Parathyroid adenoma (tissue), 2 donors: ENCODE measurements at regions not wholly inside any gene's neighbourhood (a gene's known extent, or its start where the extent isn't known, plus 50 kb on each side); places are given as distances from the start of the nearest gene placed in this dataset.

Experiments
- H2AFZ ChIP-seq: fragments of 300-600 bp; sonication (generic); one replicate; pipeline ENCODE4 v1.7.0; 2017; ENCODE audit warnings: antibody characterized with exemption, mild to moderate bottlenecking
- H3K27ac ChIP-seq: fragments of 300-600 bp; sonication (generic); one replicate; pipeline ENCODE4 v1.7.0; 2017
- H3K27me3 ChIP-seq: fragments of 300-600 bp; sonication (generic); one replicate; pipeline ENCODE4 v1.7.0; 2017; ENCODE audit warnings: low read length; ENCODE audit not compliant: control insufficient read depth, insufficient read depth
- H3K36me3 ChIP-seq: fragments of 300-600 bp; sonication (generic); one replicate; pipeline ENCODE4 v1.7.0; 2017; ENCODE audit warnings: low read length; ENCODE audit not compliant: control insufficient read depth, insufficient read depth
- H3K4me1 ChIP-seq: fragments of 300-600 bp; sonication (generic); one replicate; pipeline ENCODE4 v1.7.0; 2017; ENCODE audit warnings: control low read depth
- H3K4me2 ChIP-seq: fragments of 300-600 bp; sonication (generic); one replicate; pipeline ENCODE4 v1.7.0; 2017; ENCODE audit warnings: low read length
- H3K4me3 ChIP-seq: fragments of 300-600 bp; sonication (generic); one replicate; pipeline ENCODE4 v1.7.0; 2017; ENCODE audit warnings: low read depth, low read length
- H3K79me2 ChIP-seq: fragments of 300-600 bp; sonication (generic); one replicate; pipeline ENCODE4 v1.7.0; 2017; ENCODE audit warnings: control low read depth
- H3K9ac ChIP-seq: fragments of 300-600 bp; sonication (generic); one replicate; pipeline ENCODE4 v1.7.0; 2017; ENCODE audit warnings: mild to moderate bottlenecking
- H3K9me3 ChIP-seq: fragments of 300-600 bp; sonication (generic); one replicate; pipeline ENCODE4 v1.7.0; 2017; ENCODE audit warnings: low read length; ENCODE audit not compliant: control insufficient read depth
- CTCF ChIP-seq: fragments of 300-600 bp; sonication (generic); IDR thresholded peaks from one replicate; pipeline ENCODE4 v1.7.0; 2017; ENCODE audit warnings: antibody characterized with exemption, mild to moderate bottlenecking
- donor health status: primary hyperparathyroidism.

DNA sequence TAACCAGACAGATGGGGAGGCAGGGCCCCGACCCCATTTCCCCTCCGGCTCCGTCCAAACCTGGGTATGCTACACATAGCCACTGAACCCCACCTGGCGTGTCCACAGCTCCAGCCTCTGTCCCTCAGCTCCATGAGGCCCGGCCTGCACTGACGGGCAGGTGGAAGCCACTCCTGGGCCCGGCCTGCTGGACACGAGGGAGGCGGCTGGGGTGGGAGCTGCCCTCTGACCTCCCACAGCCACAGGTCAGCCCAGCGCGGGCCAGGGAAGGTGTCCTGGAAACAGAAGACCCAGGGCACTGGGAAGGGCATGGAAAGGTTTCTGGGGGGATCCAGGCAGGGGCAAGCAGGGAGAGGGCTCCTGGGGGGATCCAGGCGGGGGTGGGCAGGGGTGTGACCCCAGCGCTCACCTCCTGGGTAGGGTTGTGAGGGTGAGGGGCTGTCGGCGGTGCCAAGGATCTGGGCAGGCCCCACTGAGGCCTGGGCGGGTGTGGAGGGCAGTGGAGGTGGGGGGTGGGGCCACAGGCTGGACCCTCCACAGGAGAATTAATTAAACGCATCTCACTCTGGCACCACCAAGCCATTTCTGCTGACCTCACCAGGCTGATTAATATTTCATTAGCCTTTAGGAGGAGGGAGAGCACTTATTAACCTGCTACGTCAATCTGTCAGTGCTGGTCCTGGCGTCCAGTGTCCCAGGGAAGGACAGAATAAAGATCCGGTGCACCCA lies 108.9 kb downstream of the UNCX start:
- no peaks in the 10 kb centered on the region for H3K27me3 ChIP-seq

DNA sequence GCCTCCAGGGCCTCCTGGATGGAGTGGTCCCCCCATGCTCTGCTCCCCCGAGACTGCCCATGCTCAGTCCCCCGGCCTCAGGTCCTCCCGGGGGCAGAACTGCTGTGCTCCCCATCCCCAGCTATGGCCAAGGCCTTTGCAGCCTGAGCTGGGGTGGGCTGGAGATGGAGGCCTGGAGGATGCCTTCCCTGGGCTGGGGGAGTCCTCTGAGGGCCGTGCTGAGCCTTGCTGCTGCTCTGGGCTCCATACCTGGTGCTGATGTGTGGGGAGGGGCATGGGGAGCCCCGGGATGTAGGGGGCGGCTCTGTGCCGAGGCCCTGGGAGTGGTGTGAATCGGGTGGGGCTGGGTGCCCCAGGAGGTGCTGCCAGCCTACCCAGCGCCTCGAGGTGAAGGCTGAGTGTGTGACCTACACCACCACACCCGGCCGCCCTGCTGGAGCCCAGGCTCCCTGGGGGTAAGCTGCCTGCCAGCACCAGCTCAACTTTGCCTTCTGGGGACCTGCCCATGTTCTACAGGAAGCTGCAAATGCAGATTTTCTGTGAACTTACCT lies 109.5 kb downstream of the UNCX start:
- Histone ChIP-seq H2AFZ (no peak overlapping the region), H3K27me3 (no peaks in the 10 kb centered on the region), H3K9me3 (no peaks in the 10 kb centered on the region), H3K4me1 (no peaks in the 10 kb centered on the region), H3K9ac (no peak overlapping the region), H3K36me3 (no peaks in the 10 kb centered on the region), H3K79me2 (no peaks in the 10 kb centered on the region), H3K27ac (no peak overlapping the region), H3K4me2 (no peak overlapping the region), H3K4me3 (no peak overlapping the region)
- no peak for TF ChIP-seq CTCF

More for the DNA sequence above, 108.9 kb downstream of the UNCX start:
- Histone ChIP-seq H3K4me2 (no peak overlapping the region), H3K9me3 (no peaks in the 10 kb centered on the region), H3K9ac (no peak overlapping the region), H3K4me1 (no peaks in the 10 kb centered on the region), H3K36me3 (no peaks in the 10 kb centered on the region), H3K4me3 (no peak overlapping the region), H3K27ac (no peak overlapping the region), H2AFZ (no peak overlapping the region), H3K79me2 (no peaks in the 10 kb centered on the region)
- TF ChIP-seq CTCF, result no peak

DNA sequence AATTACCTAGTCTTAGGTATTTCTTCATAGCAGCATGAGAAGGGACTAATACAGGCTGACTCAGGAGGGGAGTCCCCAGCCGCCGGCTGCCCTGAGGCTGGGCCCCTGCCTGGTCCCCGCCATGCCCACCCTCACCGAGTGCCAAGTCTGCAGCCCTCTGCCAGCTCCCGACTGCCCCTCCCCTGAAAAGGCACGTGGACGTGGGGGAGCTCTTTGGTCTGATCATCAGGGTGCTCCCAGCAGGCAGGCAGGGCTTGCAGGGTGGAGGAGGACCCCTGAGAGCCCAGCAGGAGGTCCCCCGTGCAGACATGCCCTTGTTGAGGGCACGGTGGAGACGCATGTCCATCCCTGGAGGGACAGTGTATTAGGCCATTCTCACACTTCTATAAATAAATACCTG lies 110.9 kb downstream of the UNCX start:
- no peak for TF ChIP-seq CTCF
- no peak overlapping the region for H3K4me3 ChIP-seq
- H3K9ac ChIP-seq, result no peak overlapping the region
- no peaks in the 10 kb centered on the region for H3K9me3 ChIP-seq
- H3K79me2 ChIP-seq, result no peaks in the 10 kb centered on the region
- H3K27ac ChIP-seq, result no peak overlapping the region
- H3K4me1 ChIP-seq, result no peaks in the 10 kb centered on the region
- no peak overlapping the region for H3K4me2 ChIP-seq
- no peaks in the 10 kb centered on the region for H3K36me3 ChIP-seq
- no peak overlapping the region for H2AFZ ChIP-seq
- no peaks in the 10 kb centered on the region for H3K27me3 ChIP-seq

DNA sequence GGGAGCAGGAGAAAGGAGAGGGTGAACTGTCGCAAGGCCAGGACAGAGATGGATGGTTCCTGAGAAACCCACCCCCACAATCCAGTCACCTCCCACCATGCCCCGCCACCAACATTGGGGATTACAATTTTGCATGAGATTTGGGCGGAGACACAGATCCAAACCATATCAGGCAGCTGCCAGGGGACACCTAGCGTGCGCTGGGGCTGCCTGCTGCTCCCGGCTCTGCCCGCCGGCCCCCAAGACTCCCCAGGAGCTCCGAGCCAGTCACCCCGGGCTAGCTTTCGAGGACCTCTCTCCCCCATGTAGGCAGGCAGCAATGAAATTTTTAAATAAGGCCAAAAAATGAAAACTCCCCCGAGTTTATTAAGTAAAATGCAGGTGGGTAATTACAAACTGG lies 111.7 kb downstream of the UNCX start:
- Histone ChIP-seq H3K79me2 (no peaks in the 10 kb centered on the region), H3K27ac (no peak overlapping the region), H3K4me2 (no peak overlapping the region), H3K9ac (no peak overlapping the region), H3K4me1 (no peaks in the 10 kb centered on the region), H3K9me3 (no peaks in the 10 kb centered on the region), H3K36me3 (no peaks in the 10 kb centered on the region), H3K27me3 (no peaks in the 10 kb centered on the region), H3K4me3 (no peak overlapping the region), H2AFZ (no peak overlapping the region)
- no peak for TF ChIP-seq CTCF
